ENCODE measurements at regions not wholly inside any gene's neighbourhood (a gene's known extent, or its start where the extent isn't known, plus 50 kb on each side); places are given as distances from the start of the nearest gene placed in this dataset.

GRCh38 chr11:39678996-39679395 is 1780.5 kb downstream of the LRRC4C start:
- 6% methylated on average over 1 of the region's 1 CpG for WGBS (ENCODE audit: missing lambda C conversion rate)
- H3K4me2 ChIP-seq, result no peak overlapping the region
- DNase-seq (ENCODE audit: low read depth in 1 of 2, low spot score in 1 of 2) (no peak), FAIRE-seq (no peak), ATAC-seq (no peak)
- H3K4me1 ChIP-seq, result no peaks in the 10 kb centered on the region
- H3K4me3 ChIP-seq, result no peak overlapping the region
- peaks cover 6% of the 10 kb centered on the region; the same call in 2 of the 3 replicates for H3K9me3 ChIP-seq
- CTCF ChIA-PET, result no interaction called here
- H3K27ac ChIP-seq, result no peak overlapping the region
- POLR2A ChIA-PET, result no interaction called here
- no peak for TF ChIP-seq TFCP2L1 (CRISPR knock-in tag; IDR thresholded peaks at IDR 0.05)

GRCh38 chr11:39675171-39675570 is 1784.3 kb downstream of the LRRC4C start:
- ChIA-PET POLR2A (no interaction called here), CTCF (no interaction called here)
- DNase-seq (ENCODE audit: low read depth in 1 of 2, low spot score in 1 of 2) (no peak), FAIRE-seq (no peak), ATAC-seq (no peak)
- H3K4me1 ChIP-seq, result no peaks in the 10 kb centered on the region
- 0% methylated on average over 2 of the region's 2 CpGs for WGBS (ENCODE audit: missing lambda C conversion rate)
- TF ChIP-seq BCL3 (IDR thresholded peaks at IDR 0.05) (no peak), POLR2A (IDR thresholded peaks at IDR 0.05; ENCODE audit: low read length) (no peak), EP300 (IDR thresholded peaks at IDR 0.05) (no peak), HDAC2 (IDR thresholded peaks at IDR 0.05) (no peak), SMC3 (IDR thresholded peaks at IDR 0.05) (no peak), GATA3 (IDR thresholded peaks at IDR 0.05; ENCODE audit: borderline replicate concordance) (no peak), NR3C1 (IDR thresholded peaks at IDR 0.05) (no peak), RAD21 (conservative IDR thresholded peaks at IDR 0.05 in 1 of 2, IDR thresholded peaks at IDR 0.05 in 1 of 2) (no peak)
- H3K9me3 ChIP-seq, result peaks cover 6% of the 10 kb centered on the region; the same call in 2 of the 3 replicates
- H3K27ac ChIP-seq, result no peak overlapping the region
- H3K4me2 ChIP-seq, result no peak overlapping the region
- H3K4me3 ChIP-seq, result no peak overlapping the region

GRCh38 chr11:39674761-39675160 is 1784.7 kb downstream of the LRRC4C start:
- no peak for TF ChIP-seq JUNB (IDR thresholded peaks at IDR 0.05)
- no peak for TF ChIP-seq FOSL2 (IDR thresholded peaks at IDR 0.05)
- no peak for TF ChIP-seq FOSL2 (CRISPR knock-in tag; IDR thresholded peaks at IDR 0.05)
- no peak for TF ChIP-seq EHF (CRISPR knock-in tag; IDR thresholded peaks at IDR 0.05)
- TF ChIP-seq FOSB (CRISPR knock-in tag; IDR thresholded peaks at IDR 0.05), result no peak
- TF ChIP-seq HEYL (CRISPR knock-in tag; IDR thresholded peaks at IDR 0.05), result no peak
- TF ChIP-seq ZSCAN20 (CRISPR knock-in tag; IDR thresholded peaks at IDR 0.05), result no peak
- no peak for TF ChIP-seq NR3C1 (IDR thresholded peaks at IDR 0.05)
- TF ChIP-seq BHLHE40 (IDR thresholded peaks at IDR 0.05; ENCODE audit: low read depth, low read length), result no peak
- TF ChIP-seq MAX (IDR thresholded peaks at IDR 0.05), result no peak
- TF ChIP-seq EP300 (IDR thresholded peaks at IDR 0.05), result no peak
- no peak for TF ChIP-seq MAZ (IDR thresholded peaks at IDR 0.05; ENCODE audit: borderline replicate concordance, low read depth, low read length)
- TF ChIP-seq PBX3 (IDR thresholded peaks at IDR 0.05), result no peak
- no peak for TF ChIP-seq BCL3 (IDR thresholded peaks at IDR 0.05)
- no peak for TF ChIP-seq CEBPB (IDR thresholded peaks at IDR 0.05)
- TF ChIP-seq RCOR1 (IDR thresholded peaks at IDR 0.05; ENCODE audit: low read depth, low read length), result no peak
- TF ChIP-seq GATA3 (IDR thresholded peaks at IDR 0.05; ENCODE audit: borderline replicate concordance), result no peak
- TF ChIP-seq MAFK (IDR thresholded peaks at IDR 0.05; ENCODE audit: partially characterized antibody), result no peak
- Histone ChIP-seq H3K27ac (no peak overlapping the region), H3K4me3 (no peak overlapping the region), H3K4me1 (no peaks in the 10 kb centered on the region), H3K4me2 (no peak overlapping the region), H3K9me3 (peaks cover 4% of the 10 kb centered on the region; the same call in 2 of the 3 replicates)
- WGBS (ENCODE audit: missing lambda C conversion rate), result 4% methylated on average over 2 of the region's 2 CpGs
- CTCF ChIA-PET, result no interaction called here
- ATAC-seq (no peak), FAIRE-seq (no peak), DNase-seq (ENCODE audit: low read depth in 1 of 2, low spot score in 1 of 2) (no peak)
- POLR2A ChIA-PET, result no interaction called here

Data from A549 (cell line).